Retinal pigment epithelial cell (primary cell): ENCODE measurements at regions not wholly inside any gene's neighbourhood (a gene's known extent, or its start where the extent isn't known, plus 50 kb on each side); places are given as distances from the start of the nearest gene placed in this dataset.

ENCODE experiments used
- DNase-seq: peaks from one replicate; pipeline ENCODE4 v3.0.0-alpha.2; 2010; ENCODE audit warnings: low read depth
- H3K4me3 ChIP-seq: 2 replicates; pipeline ENCODE4 v1.5.1; 2011; ENCODE audit warnings: mild to moderate bottlenecking, low read length, control low read depth, moderate library complexity
- TF ChIP-seq, protein P1 (sequence below): conservative IDR thresholded peaks from 2 replicates; pipeline ENCODE4 v1.5.1; 2011; ENCODE audit warnings: low read depth, low read length, control low read depth, inconsistent platforms

DNA sequence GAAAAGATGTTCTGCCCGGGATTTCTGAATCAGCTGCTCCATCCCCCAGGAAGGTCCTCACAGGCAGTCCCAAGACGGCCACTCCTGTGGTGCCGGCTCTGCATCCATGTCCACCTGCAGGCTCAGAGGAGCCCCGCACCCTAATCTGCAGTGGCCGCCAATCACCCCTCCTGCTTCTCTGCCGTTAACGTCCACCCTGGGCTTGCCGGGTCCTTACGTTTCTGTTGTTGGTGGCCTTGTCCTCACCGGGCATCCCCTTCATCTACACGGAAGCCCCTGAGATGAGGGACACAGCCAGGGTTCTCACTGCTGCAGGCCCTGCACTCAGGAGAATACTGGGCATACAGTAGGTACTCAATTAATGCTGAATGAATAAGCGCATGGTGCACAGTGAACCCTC lies 131.5 kb upstream of the SNTG2 start:
- H3K4me3 ChIP-seq = no peak overlapping the region
- TF ChIP-seq, protein P1, sequence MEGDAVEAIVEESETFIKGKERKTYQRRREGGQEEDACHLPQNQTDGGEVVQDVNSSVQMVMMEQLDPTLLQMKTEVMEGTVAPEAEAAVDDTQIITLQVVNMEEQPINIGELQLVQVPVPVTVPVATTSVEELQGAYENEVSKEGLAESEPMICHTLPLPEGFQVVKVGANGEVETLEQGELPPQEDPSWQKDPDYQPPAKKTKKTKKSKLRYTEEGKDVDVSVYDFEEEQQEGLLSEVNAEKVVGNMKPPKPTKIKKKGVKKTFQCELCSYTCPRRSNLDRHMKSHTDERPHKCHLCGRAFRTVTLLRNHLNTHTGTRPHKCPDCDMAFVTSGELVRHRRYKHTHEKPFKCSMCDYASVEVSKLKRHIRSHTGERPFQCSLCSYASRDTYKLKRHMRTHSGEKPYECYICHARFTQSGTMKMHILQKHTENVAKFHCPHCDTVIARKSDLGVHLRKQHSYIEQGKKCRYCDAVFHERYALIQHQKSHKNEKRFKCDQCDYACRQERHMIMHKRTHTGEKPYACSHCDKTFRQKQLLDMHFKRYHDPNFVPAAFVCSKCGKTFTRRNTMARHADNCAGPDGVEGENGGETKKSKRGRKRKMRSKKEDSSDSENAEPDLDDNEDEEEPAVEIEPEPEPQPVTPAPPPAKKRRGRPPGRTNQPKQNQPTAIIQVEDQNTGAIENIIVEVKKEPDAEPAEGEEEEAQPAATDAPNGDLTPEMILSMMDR = no peak
- DNase-seq = no peak

- H3K4me3 ChIP-seq = no peak overlapping the region
- DNase-seq = no peak
- TF ChIP-seq, protein P1 = no peak
These were observed 133.2 kb upstream of the SNTG2 start for GRCh38 chr2:817336-818015.

DNA sequence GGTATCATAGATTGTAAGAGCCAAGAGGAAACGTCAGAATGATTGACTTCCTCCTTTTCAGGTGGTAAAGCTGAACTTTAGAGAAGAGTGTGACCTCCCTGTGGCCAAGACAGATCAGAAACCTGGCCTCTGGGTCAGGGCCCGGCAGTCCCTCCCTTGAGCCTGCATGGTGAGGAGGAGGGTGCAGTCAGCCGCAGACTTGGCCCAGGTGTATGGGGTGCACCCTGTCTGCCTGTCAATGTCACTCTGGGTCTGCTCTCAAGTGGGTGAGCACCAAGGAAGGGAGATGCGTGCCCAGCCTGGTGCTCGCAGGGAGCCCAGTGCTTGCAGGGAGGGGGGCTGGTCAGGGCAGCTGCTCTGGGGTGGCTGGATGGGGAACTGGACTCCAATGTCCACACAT lies 134.4 kb upstream of the SNTG2 start:
- H3K4me3 ChIP-seq = no peak overlapping the region
- DNase-seq = no peak
- TF ChIP-seq, protein P1 = no peak

GRCh38 chr2:810397-810796 lies 133.2 kb upstream of the TMEM18 start:
- H3K4me3 ChIP-seq = no peak overlapping the region
- no peak for DNase-seq
- TF ChIP-seq, protein P1 = no peak

GRCh38 chr2:807300-807699 lies 130.1 kb upstream of the TMEM18 start:
- TF ChIP-seq, protein P1 = no peak
- no peak overlapping the region for H3K4me3 ChIP-seq
- DNase-seq = no peak

- TF ChIP-seq, protein P1 = no peak
- H3K4me3 ChIP-seq = no peak overlapping the region
- DNase-seq = no peak
These were observed 128.5 kb upstream of the TMEM18 start for GRCh38 chr2:805664-806063.

- DNase-seq = no peak
- TF ChIP-seq, protein P1 = no peak
- H3K4me3 ChIP-seq = no peak overlapping the region
These were observed 120.8 kb upstream of the TMEM18 start for GRCh38 chr2:797993-798392.
